DND-41 (cell line): ENCODE measurements at regions not wholly inside any gene's neighbourhood (a gene's known extent, or its start where the extent isn't known, plus 50 kb on each side); places are given as distances from the start of the nearest gene placed in this dataset.

Experiments used
- ATAC-seq: fragments of 200-7000 bp; cut with Tn5 transposase; 3 replicates; pipeline ENCODE4 v1.9.1; 2021; ENCODE audit warnings: low read depth; ENCODE audit not compliant: insufficient read depth
- DNase-seq: peaks from one replicate; pipeline ENCODE4 v3.0.0-alpha.2; 2020
- H2AFZ ChIP-seq: 2 replicates; pipeline ENCODE4 v1.6.0; 2012; ENCODE audit warnings: low read depth, low read length
- H3K27ac ChIP-seq: 2 replicates; pipeline ENCODE4 v1.5.1; 2012; ENCODE audit warnings: low read length, inconsistent platforms
- H3K27me3 ChIP-seq: fragments of 200-600 bp; sonication (generic); 2 replicates; pipeline ENCODE4 v1.6.0; 2012; ENCODE audit warnings: low read length, mild to moderate bottlenecking, inconsistent platforms; ENCODE audit not compliant: insufficient read depth, poor library complexity
- H3K36me3 ChIP-seq: 2 replicates; pipeline ENCODE4 v1.5.1; 2012; ENCODE audit warnings: low read length, inconsistent platforms; ENCODE audit not compliant: insufficient read depth
- H3K4me1 ChIP-seq: 2 replicates; pipeline ENCODE4 v1.5.1; 2012; ENCODE audit warnings: mild to moderate bottlenecking, low read length; ENCODE audit not compliant: insufficient read depth
- H3K4me2 ChIP-seq: 2 replicates; pipeline ENCODE4 v1.6.0; 2012; ENCODE audit warnings: mild to moderate bottlenecking, moderate library complexity, low read length, inconsistent platforms; ENCODE audit not compliant: insufficient read depth
- H3K4me3 ChIP-seq, 2 experiments: fragments of 200-600 bp in 1 of 2; shearing (Covaris generic) in 1 of 2; 2 replicates each; pipeline ENCODE4 v1.5.1; 2012 to 2016; ENCODE audit warnings: inconsistent platforms in 2 of 2, low read length in 2 of 2, mild to moderate bottlenecking in 2 of 2, low read depth in 1 of 2, moderate library complexity in 1 of 2
- H3K79me2 ChIP-seq: 2 replicates; pipeline ENCODE4 v1.6.0; 2012; ENCODE audit warnings: low read length, inconsistent platforms; ENCODE audit not compliant: insufficient read depth
- H3K9ac ChIP-seq: 2 replicates; pipeline ENCODE4 v1.6.0; 2012; ENCODE audit warnings: low read depth, mild to moderate bottlenecking, inconsistent platforms, low read length, moderate library complexity
- H3K9me3 ChIP-seq: 2 replicates; pipeline ENCODE4 v1.5.1; 2012; ENCODE audit warnings: low read length, moderate library complexity, mild to moderate bottlenecking, inconsistent platforms; ENCODE audit not compliant: insufficient read depth, severe bottlenecking
- H4K20me1 ChIP-seq: 2 replicates; pipeline ENCODE4 v1.6.0; 2012; ENCODE audit warnings: low read length; ENCODE audit not compliant: insufficient read depth
- EZH2 ChIP-seq: IDR thresholded peaks from 3 replicates; pipeline ENCODE4 v1.6.1; 2012; ENCODE audit warnings: borderline replicate concordance, low read depth, mild to moderate bottlenecking, moderate library complexity, low read length, inconsistent platforms; ENCODE audit not compliant: severe bottlenecking
- TF ChIP-seq, protein P1 (sequence below): IDR thresholded peaks from 2 replicates; pipeline ENCODE4 v1.5.1; 2012; ENCODE audit warnings: borderline replicate concordance, low read length, moderate library complexity, mild to moderate bottlenecking; ENCODE audit not compliant: poor library complexity, severe bottlenecking; ENCODE audit errors: extremely low read depth

GRCh38 chr6:132932588-132932987, 118.2 kb downstream of the RPS12 start:
- no peak overlapping the region for H3K9ac ChIP-seq
- H2AFZ ChIP-seq = no peak overlapping the region
- no peak overlapping the region for H3K4me3 ChIP-seq
- no peaks in the 10 kb centered on the region for H3K4me1 ChIP-seq
- no peaks in the 10 kb centered on the region for H4K20me1 ChIP-seq
- no peak for DNase-seq
- H3K9me3 ChIP-seq = no peaks in the 10 kb centered on the region
- H3K27ac ChIP-seq = no peak overlapping the region
- no peaks in the 10 kb centered on the region for H3K27me3 ChIP-seq
- H3K4me2 ChIP-seq = no peak overlapping the region
- H3K36me3 ChIP-seq = no peaks in the 10 kb centered on the region
- TF ChIP-seq, protein P1, sequence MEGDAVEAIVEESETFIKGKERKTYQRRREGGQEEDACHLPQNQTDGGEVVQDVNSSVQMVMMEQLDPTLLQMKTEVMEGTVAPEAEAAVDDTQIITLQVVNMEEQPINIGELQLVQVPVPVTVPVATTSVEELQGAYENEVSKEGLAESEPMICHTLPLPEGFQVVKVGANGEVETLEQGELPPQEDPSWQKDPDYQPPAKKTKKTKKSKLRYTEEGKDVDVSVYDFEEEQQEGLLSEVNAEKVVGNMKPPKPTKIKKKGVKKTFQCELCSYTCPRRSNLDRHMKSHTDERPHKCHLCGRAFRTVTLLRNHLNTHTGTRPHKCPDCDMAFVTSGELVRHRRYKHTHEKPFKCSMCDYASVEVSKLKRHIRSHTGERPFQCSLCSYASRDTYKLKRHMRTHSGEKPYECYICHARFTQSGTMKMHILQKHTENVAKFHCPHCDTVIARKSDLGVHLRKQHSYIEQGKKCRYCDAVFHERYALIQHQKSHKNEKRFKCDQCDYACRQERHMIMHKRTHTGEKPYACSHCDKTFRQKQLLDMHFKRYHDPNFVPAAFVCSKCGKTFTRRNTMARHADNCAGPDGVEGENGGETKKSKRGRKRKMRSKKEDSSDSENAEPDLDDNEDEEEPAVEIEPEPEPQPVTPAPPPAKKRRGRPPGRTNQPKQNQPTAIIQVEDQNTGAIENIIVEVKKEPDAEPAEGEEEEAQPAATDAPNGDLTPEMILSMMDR = no peak
- no peak for ATAC-seq
- H3K79me2 ChIP-seq = no peaks in the 10 kb centered on the region

- no peak overlapping the region for H3K4me3 ChIP-seq
- no peak overlapping the region for H3K9ac ChIP-seq
- H3K4me2 ChIP-seq = no peak overlapping the region
- no peak overlapping the region for H3K27ac ChIP-seq
- TF ChIP-seq, protein P1 = no peak
- TF ChIP-seq EZH2 = no peak
- ATAC-seq = no peak
- H3K9me3 ChIP-seq = no peaks in the 10 kb centered on the region
- H4K20me1 ChIP-seq = no peaks in the 10 kb centered on the region
- H2AFZ ChIP-seq = no peak overlapping the region
- H3K27me3 ChIP-seq = no peaks in the 10 kb centered on the region
- H3K79me2 ChIP-seq = no peaks in the 10 kb centered on the region
- H3K4me1 ChIP-seq = no peaks in the 10 kb centered on the region
- DNase-seq = no peak
- H3K36me3 ChIP-seq = no peaks in the 10 kb centered on the region
Observed at GRCh38 chr6:132933090-132933489, 118.7 kb downstream of the RPS12 start.

- Histone ChIP-seq H3K9me3 (no peaks in the 10 kb centered on the region), H3K4me1 (no peaks in the 10 kb centered on the region), H3K27me3 (no peaks in the 10 kb centered on the region), H3K79me2 (no peaks in the 10 kb centered on the region), H3K27ac (no peak overlapping the region), H3K4me3 (no peak overlapping the region), H3K4me2 (no peak overlapping the region), H2AFZ (no peak overlapping the region), H3K36me3 (no peaks in the 10 kb centered on the region), H3K9ac (no peak overlapping the region), H4K20me1 (no peaks in the 10 kb centered on the region)
- ATAC-seq = no peak
- no peak for DNase-seq
- TF ChIP-seq, protein P1 = no peak
- no peak for TF ChIP-seq EZH2
Observed at GRCh38 chr6:132934496-132934895, 120.1 kb downstream of the RPS12 start.

DNA sequence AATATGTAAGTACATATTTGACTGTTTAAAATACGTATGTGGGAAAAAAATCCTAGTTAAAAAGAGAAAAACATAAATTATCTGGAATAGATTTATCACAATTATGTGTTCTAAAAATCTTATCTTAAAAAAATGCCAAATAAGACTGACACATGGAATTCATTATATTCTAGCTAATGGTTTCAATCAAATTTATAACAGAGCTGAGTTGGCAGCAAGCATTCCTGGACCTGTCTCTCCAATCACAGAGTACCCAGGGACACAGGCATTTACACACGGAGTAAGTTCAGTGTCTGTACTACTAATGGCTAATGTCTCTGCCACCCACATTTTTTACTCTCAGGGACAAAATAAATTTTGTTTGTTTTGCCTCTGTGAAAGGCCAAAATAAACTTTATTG, 122.3 kb downstream of the RPS12 start:
- Histone ChIP-seq H4K20me1 (no peaks in the 10 kb centered on the region), H2AFZ (no peak overlapping the region), H3K4me2 (no peak overlapping the region), H3K36me3 (no peaks in the 10 kb centered on the region), H3K27ac (no peak overlapping the region), H3K4me1 (no peaks in the 10 kb centered on the region), H3K79me2 (no peaks in the 10 kb centered on the region), H3K4me3 (no peak overlapping the region), H3K27me3 (peaks cover 4% of the 10 kb centered on the region), H3K9ac (no peak overlapping the region), H3K9me3 (no peaks in the 10 kb centered on the region)
- ATAC-seq = no peak
- TF ChIP-seq, protein P1 = no peak
- no peak for TF ChIP-seq EZH2
- no peak for DNase-seq
